ENCODE measurements at regions not wholly inside any gene's neighbourhood (a gene's known extent, or its start where the extent isn't known, plus 50 kb on each side); places are given as distances from the start of the nearest gene placed in this dataset.
"Not testable (repeated sequence)": the region's sequence is repeated elsewhere in the genome, so short reads cannot be mapped to it uniquely, and the experiment has no call there.

- DNase-seq (ENCODE audit: low read depth): no peak
Observed at GRCh38 chr16:5769513-5769912, 671.9 kb upstream of the EEF2KMT start.

- DNase-seq (ENCODE audit: low read depth): no peak
Observed at GRCh38 chr16:5768445-5768844, 670.9 kb upstream of the EEF2KMT start.

- no peak for DNase-seq (ENCODE audit: low read depth)
Observed at GRCh38 chr16:5763176-5763575, 665.6 kb upstream of the EEF2KMT start.

GRCh38 chr16:5762362-5762761, 664.8 kb upstream of the EEF2KMT start:
- DNase-seq (ENCODE audit: low read depth): no peak

- no peak for DNase-seq (ENCODE audit: low read depth)
Observed at GRCh38 chr16:5761592-5761991, 664.0 kb upstream of the EEF2KMT start.

GRCh38 chr16:5758281-5758680, 660.7 kb upstream of the EEF2KMT start:
- DNase-seq (ENCODE audit: low read depth): peak; percentile 14

GRCh38 chr16:5756969-5757368, 659.4 kb upstream of the EEF2KMT start:
- DNase-seq (ENCODE audit: low read depth): peak; percentile 12

GRCh38 chr16:5753381-5753780, 655.8 kb upstream of the EEF2KMT start:
- no peak for DNase-seq (ENCODE audit: low read depth)

GRCh38 chr16:5751216-5751615, 653.6 kb upstream of the EEF2KMT start:
- no peak for DNase-seq (ENCODE audit: low read depth)

- not testable (repeated sequence) for DNase-seq (ENCODE audit: low read depth)
Observed at GRCh38 chr16:5750439-5750838, 652.8 kb upstream of the EEF2KMT start.

GRCh38 chr16:5738586-5738985, 641.0 kb upstream of the EEF2KMT start:
- peak; percentile 56 for DNase-seq (ENCODE audit: low read depth)

GRCh38 chr16:5736209-5736930, 638.8 kb upstream of the EEF2KMT start:
- no peak for DNase-seq (ENCODE audit: low read depth)

GRCh38 chr16:5735444-5735843, 637.8 kb upstream of the EEF2KMT start:
- DNase-seq (ENCODE audit: low read depth): no peak

- DNase-seq (ENCODE audit: low read depth): no peak
Observed at GRCh38 chr16:5730783-5731182, 633.2 kb upstream of the EEF2KMT start.

GRCh38 chr16:5722116-5722619, 624.6 kb upstream of the EEF2KMT start:
- DNase-seq (ENCODE audit: low read depth): no peak

GRCh38 chr16:5715155-5715554, 617.6 kb upstream of the EEF2KMT start:
- DNase-seq (ENCODE audit: low read depth): no peak

GRCh38 chr16:5709889-5710288, 612.3 kb upstream of the EEF2KMT start:
- peak; percentile 21 for DNase-seq (ENCODE audit: low read depth)

- peak; percentile 19 for DNase-seq (ENCODE audit: low read depth)
Observed at GRCh38 chr16:5706211-5706610, 608.6 kb upstream of the EEF2KMT start.

- DNase-seq (ENCODE audit: low read depth): no peak
Observed at GRCh38 chr16:5704271-5704670, 606.7 kb upstream of the EEF2KMT start.

GRCh38 chr16:5693426-5693825, 595.8 kb upstream of the EEF2KMT start:
- DNase-seq (ENCODE audit: low read depth): no peak

- DNase-seq (ENCODE audit: low read depth): no peak
Observed at GRCh38 chr16:5681966-5682365, 584.4 kb upstream of the EEF2KMT start.

- DNase-seq (ENCODE audit: low read depth): peak; percentile 22
Observed at GRCh38 chr16:5678371-5678770, 580.8 kb upstream of the EEF2KMT start.

- no peak for DNase-seq (ENCODE audit: low read depth)
Observed at GRCh38 chr16:5671421-5671820, 573.8 kb upstream of the EEF2KMT start.

- no peak for DNase-seq (ENCODE audit: low read depth)
Observed at GRCh38 chr16:5670198-5670597, 572.6 kb upstream of the EEF2KMT start.

Measured in M059J (cell line).